Erythroblast (primary cell): ENCODE measurements at regions not wholly inside any gene's neighbourhood (a gene's known extent, or its start where the extent isn't known, plus 50 kb on each side); places are given as distances from the start of the nearest gene placed in this dataset.

Experiments used
- GATA1 ChIP-seq: IDR thresholded peaks from 2 replicates; pipeline ENCODE4 v1.6.1; 2011; ENCODE audit warnings: low read depth, mild to moderate bottlenecking, control low read depth, low read length, moderate library complexity
- POLR2A ChIP-seq: IDR thresholded peaks from 2 replicates; pipeline ENCODE4 v1.6.1; 2011; ENCODE audit warnings: mild to moderate bottlenecking, low read length

DNA sequence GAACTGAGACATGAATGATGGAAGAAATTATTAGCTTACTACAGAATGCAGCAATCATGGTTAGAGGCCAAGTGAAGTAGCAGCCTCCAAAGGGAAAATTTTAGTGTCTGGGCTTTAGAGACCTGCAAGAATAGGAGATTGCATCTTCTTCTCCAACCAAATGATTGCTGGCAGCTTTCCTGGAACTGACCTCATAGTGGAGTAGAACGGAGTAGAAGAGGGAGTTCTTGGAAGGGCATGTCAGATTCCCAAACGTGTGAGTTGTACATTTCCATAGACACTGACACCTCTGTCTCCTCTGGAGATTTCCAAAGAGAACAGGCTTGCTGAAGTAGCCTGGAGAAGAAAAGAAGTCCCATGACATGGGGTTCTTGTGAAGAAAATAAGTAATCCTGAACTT lies 169.8 kb upstream of the ERBB4 start:
- TF ChIP-seq POLR2A (no peak), GATA1 (no peak)
